ENCODE measurements at regions not wholly inside any gene's neighbourhood (a gene's known extent, or its start where the extent isn't known, plus 50 kb on each side); places are given as distances from the start of the nearest gene placed in this dataset.

- TF ChIP-seq, protein P1, sequence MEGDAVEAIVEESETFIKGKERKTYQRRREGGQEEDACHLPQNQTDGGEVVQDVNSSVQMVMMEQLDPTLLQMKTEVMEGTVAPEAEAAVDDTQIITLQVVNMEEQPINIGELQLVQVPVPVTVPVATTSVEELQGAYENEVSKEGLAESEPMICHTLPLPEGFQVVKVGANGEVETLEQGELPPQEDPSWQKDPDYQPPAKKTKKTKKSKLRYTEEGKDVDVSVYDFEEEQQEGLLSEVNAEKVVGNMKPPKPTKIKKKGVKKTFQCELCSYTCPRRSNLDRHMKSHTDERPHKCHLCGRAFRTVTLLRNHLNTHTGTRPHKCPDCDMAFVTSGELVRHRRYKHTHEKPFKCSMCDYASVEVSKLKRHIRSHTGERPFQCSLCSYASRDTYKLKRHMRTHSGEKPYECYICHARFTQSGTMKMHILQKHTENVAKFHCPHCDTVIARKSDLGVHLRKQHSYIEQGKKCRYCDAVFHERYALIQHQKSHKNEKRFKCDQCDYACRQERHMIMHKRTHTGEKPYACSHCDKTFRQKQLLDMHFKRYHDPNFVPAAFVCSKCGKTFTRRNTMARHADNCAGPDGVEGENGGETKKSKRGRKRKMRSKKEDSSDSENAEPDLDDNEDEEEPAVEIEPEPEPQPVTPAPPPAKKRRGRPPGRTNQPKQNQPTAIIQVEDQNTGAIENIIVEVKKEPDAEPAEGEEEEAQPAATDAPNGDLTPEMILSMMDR (IDR thresholded peaks at IDR 0.05; ENCODE audit: extremely low read depth, missing control alignments), result no peak
- DNase-seq (ENCODE audit: low spot score), result no peak
Observed at GRCh38 chr5:58016358-58016757, 443.5 kb downstream of the PLK2 start.

GRCh38 chr5:58015175-58015574 is 444.7 kb downstream of the PLK2 start:
- DNase-seq (ENCODE audit: low spot score), result no peak
- TF ChIP-seq, protein P1 (IDR thresholded peaks at IDR 0.05; ENCODE audit: extremely low read depth, missing control alignments), result no peak

DNA sequence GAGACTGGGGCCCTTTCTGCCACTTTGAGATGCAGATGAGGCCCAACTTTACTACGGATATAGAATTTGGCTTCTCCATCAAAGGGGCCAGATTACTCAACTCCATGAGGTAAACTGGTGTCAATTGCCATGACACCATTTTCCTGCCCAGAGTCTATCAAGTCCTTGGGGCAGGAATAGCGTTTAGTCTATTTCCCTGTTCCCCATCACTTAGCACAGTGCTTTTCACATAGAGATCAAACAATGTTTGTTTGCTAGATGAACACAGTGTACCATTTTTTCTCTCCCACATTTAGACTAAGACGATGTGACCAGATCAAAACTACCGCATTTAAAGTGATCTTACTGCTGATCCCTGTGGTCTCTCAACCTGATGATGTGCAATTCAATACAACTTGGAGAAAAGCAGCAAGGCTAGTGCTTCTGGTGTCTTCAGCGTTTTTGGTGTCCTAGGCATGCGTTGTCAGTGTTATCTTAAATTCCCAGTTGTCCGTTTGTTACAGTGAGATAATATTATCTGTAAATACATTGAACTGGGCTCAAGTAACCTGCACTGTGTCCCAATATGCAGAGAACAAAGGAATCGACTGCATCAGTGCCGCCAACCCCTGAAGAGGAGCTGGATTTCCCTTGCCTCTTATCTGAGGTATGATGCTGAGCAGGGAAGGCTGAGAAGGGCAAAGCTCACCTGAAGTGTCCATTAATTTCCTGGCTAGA is 446.2 kb downstream of the PLK2 start:
- TF ChIP-seq, protein P1 (IDR thresholded peaks at IDR 0.05; ENCODE audit: extremely low read depth, missing control alignments), result no peak
- no peak for DNase-seq (ENCODE audit: low spot score)

- TF ChIP-seq, protein P1 (IDR thresholded peaks at IDR 0.05; ENCODE audit: extremely low read depth, missing control alignments), result no peak
- no peak for DNase-seq (ENCODE audit: low spot score)
Observed at GRCh38 chr5:58012801-58013315, 447.0 kb downstream of the PLK2 start.

DNA sequence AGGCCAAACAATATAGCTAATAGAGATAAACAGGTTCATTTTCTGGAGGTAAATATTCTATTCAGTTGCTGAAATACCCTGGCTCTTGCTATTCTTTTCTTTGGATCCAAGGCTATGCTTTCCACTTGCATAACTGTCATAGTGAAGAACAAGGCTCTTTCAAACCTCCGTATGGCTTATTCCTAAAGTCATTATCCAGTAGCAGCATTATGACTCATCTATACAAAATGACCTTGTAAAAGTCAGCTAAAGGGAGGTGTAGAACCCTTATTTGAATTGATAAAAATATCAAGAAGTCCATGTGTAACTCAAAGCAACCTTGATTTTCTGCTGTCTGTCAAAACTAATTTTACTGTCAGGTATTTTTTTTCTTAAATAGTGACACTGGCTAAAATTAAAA is 447.8 kb downstream of the PLK2 start:
- DNase-seq (ENCODE audit: low spot score), result no peak
- TF ChIP-seq, protein P1 (IDR thresholded peaks at IDR 0.05; ENCODE audit: extremely low read depth, missing control alignments), result no peak

DNA sequence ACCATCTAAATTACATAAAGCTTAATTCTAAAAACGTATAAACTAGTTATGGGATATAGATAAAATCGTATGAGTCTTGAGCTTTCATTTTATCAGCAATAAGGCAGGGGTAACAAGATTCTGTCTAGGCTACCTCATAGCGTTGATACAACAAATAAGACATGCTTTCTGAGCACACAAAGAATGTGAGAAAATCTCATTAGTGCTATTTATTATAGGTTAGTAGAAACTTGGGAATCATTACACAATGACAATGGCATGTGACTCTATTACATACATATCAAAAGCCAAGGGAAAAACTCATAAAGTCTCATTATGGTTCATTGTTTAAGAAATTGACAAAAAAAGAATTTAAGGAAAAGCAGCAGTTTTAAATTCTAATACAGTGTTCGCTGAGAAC is 448.6 kb downstream of the PLK2 start:
- TF ChIP-seq, protein P1 (IDR thresholded peaks at IDR 0.05; ENCODE audit: extremely low read depth, missing control alignments), result no peak
- DNase-seq (ENCODE audit: low spot score), result no peak

DNA sequence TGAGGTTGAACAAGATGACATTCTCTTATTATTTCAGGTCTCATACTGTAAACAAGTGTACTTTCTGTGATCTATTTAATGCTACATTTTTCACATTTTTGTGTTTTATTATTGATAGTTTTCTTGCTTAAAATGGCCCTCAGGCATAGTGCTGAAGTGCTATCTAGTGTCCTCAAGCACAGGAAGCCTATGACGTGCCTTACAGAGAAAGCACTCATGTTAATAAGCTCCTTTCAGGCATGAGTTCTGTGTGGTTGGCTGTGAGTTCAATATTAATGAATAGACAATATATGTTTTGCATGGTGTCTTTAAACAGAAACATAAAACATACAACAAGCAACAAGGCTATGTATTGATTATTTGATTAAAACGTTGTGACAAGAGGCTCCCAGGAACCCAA is 450.1 kb downstream of the PLK2 start:
- TF ChIP-seq, protein P1 (IDR thresholded peaks at IDR 0.05; ENCODE audit: extremely low read depth, missing control alignments), result no peak
- no peak for DNase-seq (ENCODE audit: low spot score)

Measured in GM20000 (cell line).